Activated CD8-positive, alpha-beta T cell treated with anti-CD3 and anti-CD28 coated beads for 36 hours (primary cell): ENCODE measurements at regions not wholly inside any gene's neighbourhood (a gene's known extent, or its start where the extent isn't known, plus 50 kb on each side); places are given as distances from the start of the nearest gene placed in this dataset.

Experiments
- ATAC-seq: fragments of 200-7000 bp; cut with Tn5 transposase; one replicate; pipeline ENCODE4 v1.10.0; 2021; ENCODE audit warnings: mild to moderate bottlenecking, moderate library complexity
- CTCF ChIA-PET: fragments of 350-600 bp; sonication (Branson Sonifier 250); formaldehyde crosslinking; loops from one replicate; lab custom pipeline; 2021; ENCODE audit warnings: antibody characterized with exemption; lab: Charles Lee
- POLR2A ChIA-PET: fragments of 350-600 bp; sonication (Branson Sonifier 250); formaldehyde crosslinking; loops from one replicate; lab custom pipeline; 2021; ENCODE audit warnings: antibody characterized with exemption; lab: Charles Lee
- DNase-seq: peaks from one replicate; pipeline ENCODE4 v3.0.0-alpha.2; 2020
- H3K27ac Mint-ChIP-seq: one replicate; pipeline ENCODE4 v1.8.0; 2021; ENCODE audit warnings: mild to moderate bottlenecking, mixed read lengths
- H3K27me3 Mint-ChIP-seq: one replicate; pipeline ENCODE4 v1.8.0; 2021; ENCODE audit warnings: mixed read lengths
- H3K36me3 Mint-ChIP-seq: one replicate; pipeline ENCODE4 v1.8.0; 2021; ENCODE audit warnings: low read depth, mixed read lengths
- H3K4me1 Mint-ChIP-seq: one replicate; pipeline ENCODE4 v1.8.0; 2021; ENCODE audit warnings: low read depth, mixed read lengths
- H3K4me3 Mint-ChIP-seq: one replicate; pipeline ENCODE4 v1.8.0; 2021; ENCODE audit warnings: mild to moderate bottlenecking, moderate library complexity, mixed read lengths
- H3K9me3 Mint-ChIP-seq: one replicate; pipeline ENCODE4 v1.8.0; 2021; ENCODE audit warnings: mixed read lengths
- intact Hi-C: fragments of 100-400 bp; cut with micrococcal nuclease; formaldehyde crosslinking; loops from one replicate; pipeline ENCODE4 v1.10.0; 2022
- TF ChIP-seq, protein P1 (sequence below): fragments of 200-600 bp; IDR thresholded peaks from one replicate; pipeline ENCODE4 v1.8.0; 2022; ENCODE audit warnings: antibody characterized with exemption, mild to moderate bottlenecking

DNA sequence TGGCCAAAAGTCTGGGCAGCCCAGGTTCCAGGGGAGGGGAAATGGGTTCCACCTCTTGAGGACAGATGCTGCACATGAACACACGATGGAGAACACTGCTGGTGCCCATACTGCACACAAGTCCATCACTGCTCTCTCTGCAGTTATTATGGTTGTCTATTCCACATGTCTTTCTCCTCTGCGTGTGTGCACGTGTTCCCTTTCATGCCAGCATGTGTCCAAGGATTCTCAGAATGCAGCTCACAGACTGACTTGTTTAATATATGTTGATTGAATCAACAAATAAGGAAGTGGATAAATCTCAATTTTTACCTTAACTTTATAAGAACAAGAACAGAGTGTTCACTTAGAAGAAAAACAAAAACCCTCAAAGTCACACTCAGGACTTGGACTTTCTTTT lies 158.9 kb downstream of the FNDC1 start:
- H3K4me3 Mint-ChIP-seq, result no peak overlapping the region
- intact Hi-C loops, result no loop called here
- peaks cover under 1% of the 10 kb centered on the region for H3K9me3 Mint-ChIP-seq
- peaks cover 2% of the 10 kb centered on the region for H3K27me3 Mint-ChIP-seq
- no peaks in the 10 kb centered on the region for H3K36me3 Mint-ChIP-seq
- H3K4me1 Mint-ChIP-seq, result no peaks in the 10 kb centered on the region
- no peak overlapping the region for H3K27ac Mint-ChIP-seq
- ChIA-PET POLR2A (interaction anchor here (0.7 kb wide), 1 partner anchor 70 kb away, joined by 3 read pairs; no protein-coding TSS in a partner anchor), CTCF (no interaction called here)
- TF ChIP-seq, protein P1, sequence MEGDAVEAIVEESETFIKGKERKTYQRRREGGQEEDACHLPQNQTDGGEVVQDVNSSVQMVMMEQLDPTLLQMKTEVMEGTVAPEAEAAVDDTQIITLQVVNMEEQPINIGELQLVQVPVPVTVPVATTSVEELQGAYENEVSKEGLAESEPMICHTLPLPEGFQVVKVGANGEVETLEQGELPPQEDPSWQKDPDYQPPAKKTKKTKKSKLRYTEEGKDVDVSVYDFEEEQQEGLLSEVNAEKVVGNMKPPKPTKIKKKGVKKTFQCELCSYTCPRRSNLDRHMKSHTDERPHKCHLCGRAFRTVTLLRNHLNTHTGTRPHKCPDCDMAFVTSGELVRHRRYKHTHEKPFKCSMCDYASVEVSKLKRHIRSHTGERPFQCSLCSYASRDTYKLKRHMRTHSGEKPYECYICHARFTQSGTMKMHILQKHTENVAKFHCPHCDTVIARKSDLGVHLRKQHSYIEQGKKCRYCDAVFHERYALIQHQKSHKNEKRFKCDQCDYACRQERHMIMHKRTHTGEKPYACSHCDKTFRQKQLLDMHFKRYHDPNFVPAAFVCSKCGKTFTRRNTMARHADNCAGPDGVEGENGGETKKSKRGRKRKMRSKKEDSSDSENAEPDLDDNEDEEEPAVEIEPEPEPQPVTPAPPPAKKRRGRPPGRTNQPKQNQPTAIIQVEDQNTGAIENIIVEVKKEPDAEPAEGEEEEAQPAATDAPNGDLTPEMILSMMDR, result no peak
- DNase-seq, result no peak
- no peak for ATAC-seq

DNA sequence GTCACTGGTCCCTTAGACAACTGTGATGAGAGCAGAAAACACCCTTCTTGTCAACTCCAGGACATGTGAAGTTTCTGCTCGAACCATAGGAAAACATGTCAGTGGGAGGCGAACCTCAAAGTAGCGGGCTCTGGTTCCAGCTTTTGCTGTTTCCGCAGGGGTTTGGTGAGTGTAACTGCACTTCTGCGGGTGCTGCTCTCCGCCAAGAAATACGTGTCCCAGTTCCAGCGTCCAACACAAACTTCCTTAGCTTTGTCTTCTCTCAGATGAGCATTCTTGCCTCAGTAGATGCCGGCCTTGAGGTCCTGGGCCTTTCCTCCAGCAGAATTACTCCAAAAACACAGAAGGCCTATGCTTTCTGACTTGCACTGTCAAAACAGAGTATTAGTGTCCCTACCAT lies 156.3 kb downstream of the FNDC1 start:
- ChIA-PET POLR2A (no interaction called here), CTCF (interaction anchor here (1.2 kb wide), 1 partner anchor 330 kb away, joined by 4 read pairs; no protein-coding TSS in a partner anchor)
- Mint-ChIP-seq H3K36me3 (no peaks in the 10 kb centered on the region), H3K4me1 (no peaks in the 10 kb centered on the region), H3K4me3 (no peak overlapping the region), H3K27me3 (peaks cover 5% of the 10 kb centered on the region), H3K27ac (no peak overlapping the region), H3K9me3 (no peaks in the 10 kb centered on the region)
- DNase-seq (no peak), ATAC-seq (no peak)
- intact Hi-C loops, result no loop called here
- TF ChIP-seq, protein P1, result no peak

DNA sequence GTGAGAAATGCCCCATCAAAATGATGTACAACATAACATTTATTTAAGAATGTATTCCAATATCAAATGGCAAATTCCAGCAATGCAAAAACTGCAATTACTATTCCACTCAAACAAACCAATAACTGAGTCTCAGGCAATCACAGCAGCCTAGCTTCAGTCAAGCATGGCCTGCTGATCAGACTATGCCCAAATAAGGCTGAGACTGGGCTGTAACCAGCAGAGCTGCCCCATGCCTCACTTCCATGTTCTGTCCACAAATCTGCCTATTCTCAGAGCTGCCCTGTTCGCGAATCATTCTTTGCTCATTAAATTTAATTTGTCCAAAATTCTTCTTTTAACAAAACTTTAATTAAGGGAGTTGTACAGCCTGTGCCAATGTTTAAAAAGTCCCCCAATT lies 155.4 kb downstream of the FNDC1 start:
- TF ChIP-seq, protein P1, result no peak
- Mint-ChIP-seq H3K4me3 (no peak overlapping the region), H3K36me3 (no peaks in the 10 kb centered on the region), H3K9me3 (no peaks in the 10 kb centered on the region), H3K27me3 (peaks cover 5% of the 10 kb centered on the region), H3K4me1 (no peaks in the 10 kb centered on the region), H3K27ac (no peak overlapping the region)
- intact Hi-C loops, result no loop called here
- ATAC-seq (no peak), DNase-seq (no peak)
- POLR2A ChIA-PET, result no interaction called here
- CTCF ChIA-PET, result no interaction called here
